Liver (tissue), 8 donors: ENCODE measurements at regions not wholly inside any gene's neighbourhood (a gene's known extent, or its start where the extent isn't known, plus 50 kb on each side); places are given as distances from the start of the nearest gene placed in this dataset.

Experiments
- DNase-seq: peaks from one replicate; pipeline ENCODE4 v3.0.0-alpha.2; 2017; ENCODE audit warnings: low spot score
- H3K27ac ChIP-seq, 2 donors: one replicate each; pipeline ENCODE4 v1.7.0; 2013; ENCODE audit warnings: inconsistent platforms in 2 of 2, low read length in 2 of 2, control low read depth in 1 of 2, low read depth in 1 of 2, mild to moderate bottlenecking in 1 of 2
- H3K27me3 ChIP-seq, 4 donors: one replicate each; pipeline versions ENCODE4 v1.6.1 to v1.7.0; 2013; ENCODE audit warnings: low read length in 3 of 4, inconsistent platforms in 1 of 4, mild to moderate bottlenecking in 1 of 4, moderate library complexity in 1 of 4; ENCODE audit not compliant: control insufficient read depth in 4 of 4, insufficient read depth in 4 of 4
- H3K36me3 ChIP-seq, 4 donors: one replicate each; pipeline versions ENCODE4 v1.6.1 to v1.7.0; 2013; ENCODE audit warnings: low read length in 3 of 4, mild to moderate bottlenecking in 3 of 4, low read depth in 1 of 4, moderate library complexity in 1 of 4; ENCODE audit not compliant: control insufficient read depth in 4 of 4, insufficient read depth in 3 of 4
- H3K4me1 ChIP-seq, 4 donors: one replicate each; pipeline versions ENCODE4 v1.6.1 to v1.7.0; 2013; ENCODE audit warnings: low read length in 3 of 4, mild to moderate bottlenecking in 3 of 4, moderate library complexity in 1 of 4; ENCODE audit not compliant: control insufficient read depth in 4 of 4, insufficient read depth in 4 of 4
- H3K4me3 ChIP-seq, 3 donors: one replicate each; pipeline versions ENCODE4 v1.6.1 to v1.7.0; 2013; ENCODE audit warnings: low read length in 3 of 3, control low read depth in 1 of 3, low read depth in 1 of 3, mild to moderate bottlenecking in 1 of 3
- H3K9ac ChIP-seq, 2 donors: one replicate each; pipeline ENCODE4 v1.7.0; 2013; ENCODE audit warnings: low read length in 2 of 2, mild to moderate bottlenecking in 2 of 2, moderate library complexity in 2 of 2, control low read depth in 1 of 2, low read depth in 1 of 2
- H3K9me3 ChIP-seq, 4 donors: one replicate each; pipeline versions ENCODE4 v1.6.1 to v1.7.0; 2013; ENCODE audit warnings: low read length in 3 of 4; ENCODE audit not compliant: control insufficient read depth in 4 of 4
- ATF3 ChIP-seq: IDR thresholded peaks from 2 replicates; pipeline ENCODE4 v1.6.1; 2016; ENCODE audit warnings: antibody characterized with exemption
- CTCF ChIP-seq: fragments of 150-350 bp; IDR thresholded peaks from 2 replicates; pipeline ENCODE4 v1.5.1; 2017; ENCODE audit warnings: improper control_type of control experiment, low read depth, low read length; ENCODE audit not compliant: missing input control
- EGR1 ChIP-seq, 2 donors: IDR thresholded peaks; 2 replicates each; pipeline ENCODE4 v1.6.1; 2016 to 2018; ENCODE audit warnings: antibody characterized with exemption in 2 of 2, low read depth in 2 of 2
- FOXA1 ChIP-seq: IDR thresholded peaks from 2 replicates; pipeline ENCODE4 v1.6.1; 2016; ENCODE audit warnings: antibody characterized with exemption
- FOXA2 ChIP-seq: IDR thresholded peaks from 2 replicates; pipeline ENCODE4 v1.6.1; 2016; ENCODE audit warnings: antibody characterized with exemption
- GABPA ChIP-seq, 2 donors: IDR thresholded peaks in 1 of 2; conservative IDR thresholded peaks in 1 of 2; 2 replicates each; pipeline ENCODE4 v1.6.1; 2016; ENCODE audit warnings: antibody characterized with exemption in 2 of 2, mild to moderate bottlenecking in 1 of 2, moderate library complexity in 1 of 2
- HNF4A ChIP-seq, 2 donors: conservative IDR thresholded peaks; 2 replicates each; pipeline ENCODE4 v1.6.1; 2016; ENCODE audit warnings: antibody characterized with exemption in 2 of 2, mild to moderate bottlenecking in 2 of 2
- HNF4G ChIP-seq: IDR thresholded peaks from 2 replicates; pipeline ENCODE4 v1.6.1; 2016; ENCODE audit warnings: antibody characterized with exemption
- JUND ChIP-seq, 2 donors: IDR thresholded peaks; 2 replicates each; pipeline ENCODE4 v1.6.1; 2016; ENCODE audit warnings: antibody characterized with exemption in 2 of 2
- MAX ChIP-seq: IDR thresholded peaks from 2 replicates; pipeline ENCODE4 v1.6.1; 2016; ENCODE audit warnings: antibody characterized with exemption
- NR2F2 ChIP-seq: IDR thresholded peaks from 2 replicates; pipeline ENCODE4 v1.6.1; 2016; ENCODE audit warnings: antibody characterized with exemption
- RAD21 ChIP-seq, 2 donors: IDR thresholded peaks; 2 replicates each; pipeline ENCODE4 v1.6.1; 2016; ENCODE audit warnings: antibody characterized with exemption in 2 of 2, mild to moderate bottlenecking in 2 of 2
- REST ChIP-seq: IDR thresholded peaks from 2 replicates; pipeline ENCODE4 v1.6.1; 2016; ENCODE audit warnings: antibody characterized with exemption, mild to moderate bottlenecking
- RXRA ChIP-seq, 2 donors: IDR thresholded peaks; 2 replicates each; pipeline ENCODE4 v1.6.1; 2017 to 2018; ENCODE audit warnings: antibody characterized with exemption in 2 of 2, mild to moderate bottlenecking in 1 of 2
- SP1 ChIP-seq: IDR thresholded peaks from 2 replicates; pipeline ENCODE4 v1.6.1; 2018; ENCODE audit warnings: antibody characterized with exemption, mild to moderate bottlenecking
- TAF1 ChIP-seq: conservative IDR thresholded peaks from 2 replicates; pipeline ENCODE4 v1.6.1; 2016; ENCODE audit warnings: antibody characterized with exemption, mild to moderate bottlenecking
- YY1 ChIP-seq: IDR thresholded peaks from 2 replicates; pipeline ENCODE4 v1.6.1; 2016; ENCODE audit warnings: antibody characterized with exemption, mild to moderate bottlenecking
- ZBTB33 ChIP-seq: IDR thresholded peaks from 2 replicates; pipeline ENCODE4 v1.6.1; 2016; ENCODE audit warnings: antibody characterized with exemption
- WGBS: extraction: QIAGEN DNeasy Blood & Tissue Kit; methylation state at CpG from one replicate; pipeline ENCODE4 v1.1.7; 2013; 5-methylcytosine and 5-hydroxymethylcytosine counted together
- donor health status: healthy.
- donor health status: healthy.
- donor health status: healthy.
- donor health status: healthy.
- donor health status: healthy.

- WGBS: 82% methylated on average over 2 of the region's 2 CpGs
- DNase-seq: no peak
- H3K27ac ChIP-seq: no peak overlapping the region
Measured at GRCh38 chr9:118637681-118638080, 731.6 kb downstream of the BRINP1 start.

More at GRCh38 chr9:118637681-118638080, 731.6 kb downstream of the BRINP1 start:
- TF ChIP-seq NR2F2 (no peak), JUND (IDR thresholded peaks at IDR 0.05) (no peak), EGR1 (IDR thresholded peaks at IDR 0.05; ENCODE audit: low read depth in 2 of 2) (no peak), CTCF (no peak), HNF4A (conservative IDR thresholded peaks at IDR 0.05) (no peak), RAD21 (IDR thresholded peaks at IDR 0.05) (no peak), RXRA (IDR thresholded peaks at IDR 0.05) (no peak), FOXA2 (no peak), ATF3 (no peak), REST (no peak), FOXA1 (no peak), MAX (no peak), GABPA (IDR thresholded peaks at IDR 0.05 in 1 of 2, conservative IDR thresholded peaks at IDR 0.05 in 1 of 2) (no peak), HNF4G (no peak), ZBTB33 (no peak), YY1 (no peak), TAF1 (no peak), SP1 (no peak)
- Histone ChIP-seq H3K36me3 (no peaks in the 10 kb centered on the region), H3K4me3 (no peak overlapping the region), H3K27me3 (peaks cover 0 to 4% (median 0%) of the 10 kb centered on the region in 4 donors), H3K9me3 (peaks cover 0 to 14% (median 1%) of the 10 kb centered on the region in 4 donors), H3K4me1 (no peaks in the 10 kb centered on the region), H3K9ac (no peak overlapping the region)
